GM12875 (cell line): ENCODE measurements at regions not wholly inside any gene's neighbourhood (a gene's known extent, or its start where the extent isn't known, plus 50 kb on each side); places are given as distances from the start of the nearest gene placed in this dataset.

Source experiments
- H3K4me3 ChIP-seq: one replicate; pipeline ENCODE4 v1.5.1; 2011; ENCODE audit warnings: low read depth, low read length, control low read depth
- TF ChIP-seq, protein P1 (sequence below): IDR thresholded peaks from 2 replicates; pipeline ENCODE4 v1.5.1; 2011; ENCODE audit warnings: low read depth, mild to moderate bottlenecking, control low read depth, inconsistent platforms, low read length, moderate library complexity, borderline replicate concordance; ENCODE audit not compliant: insufficient read depth

DNA sequence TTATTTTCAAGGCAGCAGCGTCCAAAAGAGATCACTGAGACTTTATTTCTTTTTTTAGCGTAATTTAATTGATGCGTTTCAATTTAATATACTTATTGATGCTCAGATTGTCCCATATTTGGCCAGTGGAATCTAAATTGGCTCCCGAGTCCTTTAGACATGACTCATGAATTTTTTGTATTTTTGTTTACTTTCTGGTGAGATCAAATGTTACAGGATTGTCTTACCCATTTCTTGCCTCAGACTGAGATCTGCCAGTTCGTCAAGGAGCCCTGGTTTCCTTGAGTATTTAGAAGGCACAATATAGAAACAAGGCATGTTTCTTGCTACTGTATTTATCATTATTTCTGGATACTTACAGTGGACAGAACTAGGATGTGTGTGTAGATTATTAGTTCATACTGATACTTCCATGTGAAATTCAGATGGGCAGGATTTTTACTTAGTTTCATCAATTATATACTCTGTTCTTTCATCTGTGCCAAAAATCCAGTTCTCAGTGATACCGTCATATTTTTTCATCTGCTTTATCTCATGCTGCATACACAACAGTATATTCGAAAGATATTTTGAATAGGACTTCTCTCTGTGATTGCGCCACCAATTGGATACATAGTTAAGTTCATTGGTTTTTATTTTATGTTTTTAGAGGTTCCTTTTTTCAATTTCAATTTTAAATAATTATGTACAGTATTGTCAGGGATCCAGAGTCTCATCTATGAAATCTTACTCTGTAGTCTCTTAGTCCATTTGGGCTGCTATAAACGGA is 436.9 kb upstream of the C2CD4B start:
- no peak overlapping the region for H3K4me3 ChIP-seq
- TF ChIP-seq, protein P1, sequence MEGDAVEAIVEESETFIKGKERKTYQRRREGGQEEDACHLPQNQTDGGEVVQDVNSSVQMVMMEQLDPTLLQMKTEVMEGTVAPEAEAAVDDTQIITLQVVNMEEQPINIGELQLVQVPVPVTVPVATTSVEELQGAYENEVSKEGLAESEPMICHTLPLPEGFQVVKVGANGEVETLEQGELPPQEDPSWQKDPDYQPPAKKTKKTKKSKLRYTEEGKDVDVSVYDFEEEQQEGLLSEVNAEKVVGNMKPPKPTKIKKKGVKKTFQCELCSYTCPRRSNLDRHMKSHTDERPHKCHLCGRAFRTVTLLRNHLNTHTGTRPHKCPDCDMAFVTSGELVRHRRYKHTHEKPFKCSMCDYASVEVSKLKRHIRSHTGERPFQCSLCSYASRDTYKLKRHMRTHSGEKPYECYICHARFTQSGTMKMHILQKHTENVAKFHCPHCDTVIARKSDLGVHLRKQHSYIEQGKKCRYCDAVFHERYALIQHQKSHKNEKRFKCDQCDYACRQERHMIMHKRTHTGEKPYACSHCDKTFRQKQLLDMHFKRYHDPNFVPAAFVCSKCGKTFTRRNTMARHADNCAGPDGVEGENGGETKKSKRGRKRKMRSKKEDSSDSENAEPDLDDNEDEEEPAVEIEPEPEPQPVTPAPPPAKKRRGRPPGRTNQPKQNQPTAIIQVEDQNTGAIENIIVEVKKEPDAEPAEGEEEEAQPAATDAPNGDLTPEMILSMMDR = no peak

DNA sequence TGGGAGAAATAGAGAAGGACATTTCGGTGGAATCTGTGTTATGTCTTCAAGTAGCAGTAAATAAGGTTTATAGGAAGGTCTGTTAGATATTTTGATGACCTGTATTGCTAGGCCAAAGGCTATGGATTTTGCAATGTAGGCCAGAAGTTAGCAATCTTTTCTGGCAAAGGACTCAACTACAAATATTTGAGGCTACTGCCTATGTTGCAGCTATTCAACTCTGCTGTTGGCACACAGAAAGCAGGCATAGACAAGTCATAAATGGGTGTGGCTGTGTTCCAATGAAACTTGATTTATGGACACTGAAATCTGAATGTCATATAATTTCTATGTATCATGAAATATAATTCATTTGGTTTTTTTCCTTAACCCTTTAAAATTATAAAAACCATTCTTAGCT is 438.7 kb upstream of the C2CD4B start:
- TF ChIP-seq, protein P1 = no peak
- H3K4me3 ChIP-seq = no peak overlapping the region

DNA sequence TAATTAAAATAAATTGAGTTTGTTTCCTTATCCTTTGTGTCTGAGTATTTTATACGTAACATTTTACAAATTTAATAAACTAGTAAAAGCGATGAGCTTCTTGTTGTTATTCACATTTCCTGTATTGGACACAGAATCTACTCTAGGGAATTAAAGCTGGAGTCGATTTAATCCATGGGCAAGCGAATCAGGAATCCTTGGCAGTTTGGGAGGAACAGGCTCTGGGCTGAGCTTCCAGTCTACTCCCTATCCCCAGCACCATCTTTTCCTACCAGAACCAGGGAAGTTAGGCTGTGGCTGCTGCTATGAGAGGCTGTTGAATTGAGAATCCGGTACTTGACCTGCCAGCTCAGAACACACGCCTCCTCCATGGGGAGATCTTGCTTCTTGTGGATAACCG is 437.3 kb upstream of the TPM1 start:
- no peak overlapping the region for H3K4me3 ChIP-seq
- TF ChIP-seq, protein P1 = no peak

DNA sequence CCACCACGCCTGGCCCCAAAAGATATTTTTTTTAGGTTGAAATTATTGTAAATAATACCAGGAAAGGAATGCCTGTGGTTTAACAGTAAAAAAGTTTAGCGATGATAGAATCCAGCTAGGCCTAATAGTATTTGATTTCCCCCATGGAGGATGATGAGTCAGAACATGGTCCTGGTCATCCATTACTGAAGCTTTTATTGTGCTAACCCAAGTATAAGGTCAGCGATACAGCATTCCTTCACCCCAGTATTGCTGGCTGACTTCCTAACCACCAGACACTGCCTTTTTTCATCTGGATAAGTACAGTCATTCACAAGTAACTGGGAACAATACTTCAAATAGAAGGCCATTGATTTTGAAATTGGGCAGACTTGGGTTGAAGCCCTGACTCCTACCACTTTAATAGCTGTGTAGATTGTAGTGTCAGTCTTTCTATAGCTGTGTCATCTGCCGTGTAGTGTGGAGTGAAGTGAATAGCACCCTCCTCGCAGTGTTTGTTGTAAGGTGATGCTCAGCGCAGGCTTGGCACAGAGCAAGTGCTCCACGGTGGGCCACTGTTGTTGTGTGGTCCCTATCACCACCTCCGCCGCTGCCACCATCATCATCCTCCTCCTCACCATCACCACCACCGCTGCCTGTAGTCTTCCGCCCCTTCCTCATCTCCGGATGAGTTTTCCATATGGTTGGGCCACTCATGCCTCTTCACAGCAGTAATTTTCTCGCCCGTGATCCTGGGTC is 436.0 kb upstream of the TPM1 start:
- TF ChIP-seq, protein P1 = no peak
- H3K4me3 ChIP-seq = no peak overlapping the region

DNA sequence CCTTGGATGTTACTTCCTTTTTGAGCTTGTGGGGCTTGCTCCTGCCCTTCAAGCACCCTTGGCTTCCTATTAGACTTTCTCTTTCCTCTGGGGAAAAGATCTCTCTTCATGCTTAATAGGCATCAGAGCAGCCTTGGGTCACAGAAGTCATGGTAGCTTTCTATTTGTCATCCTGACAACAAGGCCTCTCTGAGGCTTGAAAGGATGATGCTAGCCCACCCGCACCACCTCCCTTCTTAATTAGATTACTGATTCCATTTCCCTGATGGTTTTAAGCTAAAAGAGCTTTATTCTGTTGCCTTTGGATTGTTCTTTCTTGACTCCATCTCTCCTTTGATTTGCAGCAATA is 435.5 kb upstream of the TPM1 start:
- TF ChIP-seq, protein P1 = no peak
- no peak overlapping the region for H3K4me3 ChIP-seq

DNA sequence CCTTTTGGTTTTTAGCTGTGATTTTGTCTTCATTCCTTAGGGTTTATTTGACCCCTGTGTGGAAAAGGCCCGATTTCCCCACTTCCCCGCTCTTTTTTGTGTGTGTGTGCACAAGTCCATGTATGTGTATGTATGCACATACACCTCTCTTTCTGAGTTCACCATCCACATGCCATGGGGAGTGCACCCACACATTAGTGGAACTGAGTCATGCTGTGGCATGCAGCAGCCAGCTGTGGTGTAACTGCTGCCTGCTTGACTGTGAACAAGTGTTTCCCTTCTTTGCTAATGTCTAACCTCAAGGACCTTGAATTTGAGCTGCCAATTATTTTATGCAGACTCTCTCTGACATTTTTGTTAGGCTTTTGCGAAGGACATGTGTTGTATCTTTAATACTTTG is 434.9 kb upstream of the TPM1 start:
- TF ChIP-seq, protein P1 = no peak
- no peak overlapping the region for H3K4me3 ChIP-seq

DNA sequence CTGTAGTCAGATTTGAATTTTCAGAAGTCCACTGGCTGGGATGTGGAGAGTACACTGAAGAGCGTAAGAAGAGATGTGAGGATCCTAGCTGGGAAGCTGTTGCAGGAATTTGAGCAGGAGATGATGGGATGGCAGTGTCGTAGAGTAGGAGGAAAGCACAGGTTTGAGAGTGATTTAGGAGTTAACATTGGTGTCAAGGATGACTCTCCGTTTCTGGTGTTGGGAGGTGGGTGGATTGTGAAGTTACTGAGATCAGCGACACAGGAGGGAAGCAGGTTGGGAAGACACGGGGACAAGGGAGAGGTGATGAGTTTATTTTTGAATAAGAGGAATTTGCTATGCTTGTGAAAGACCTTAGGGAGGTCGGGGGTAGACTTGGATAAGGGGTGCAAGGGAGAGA is 434.2 kb upstream of the TPM1 start:
- H3K4me3 ChIP-seq = no peak overlapping the region
- TF ChIP-seq, protein P1 = no peak
